HepG2 (cell line): ENCODE measurements at regions not wholly inside any gene's neighbourhood (a gene's known extent, or its start where the extent isn't known, plus 50 kb on each side); places are given as distances from the start of the nearest gene placed in this dataset.

Experiments
- AGO2 ChIP-seq: fragments of 200-400 bp; formaldehyde crosslinking; optimal IDR thresholded peaks from 2 replicates; pipeline ENCODE3; 2017; ENCODE audit warnings: mild to moderate bottlenecking, low read depth, low read length, moderate library complexity
- BCL6 ChIP-seq: IDR thresholded peaks from 2 replicates; pipeline ENCODE4 v1.6.1; 2016; ENCODE audit warnings: missing genetic modification reagents, missing compliant biosample characterization
- CHCHD3 ChIP-seq: sonication (generic); formaldehyde crosslinking; IDR thresholded peaks from 2 replicates; pipeline ENCODE4 v1.8.0; 2022; ENCODE audit warnings: mild to moderate bottlenecking, missing genetic modification reagents, moderate library complexity
- FOXO1 ChIP-seq: sonication (generic); formaldehyde crosslinking; IDR thresholded peaks from 2 replicates; pipeline ENCODE4 v1.4.0; 2020; ENCODE audit warnings: missing genetic modification reagents
- HMG20A ChIP-seq: IDR thresholded peaks from 2 replicates; pipeline ENCODE4 v1.6.1; 2016; ENCODE audit warnings: borderline replicate concordance
- KDM3A ChIP-seq: IDR thresholded peaks from 2 replicates; pipeline ENCODE4 v1.6.1; 2018; ENCODE audit warnings: low read depth, missing compliant biosample characterization
- KDM5A ChIP-seq: fragments of 200-600 bp; sonication (generic); IDR thresholded peaks from 2 replicates; pipeline ENCODE4 v1.7.0; 2018; ENCODE audit warnings: antibody characterized with exemption, mild to moderate bottlenecking, low read length, borderline replicate concordance
- MBD4 ChIP-seq: IDR thresholded peaks from 2 replicates; pipeline ENCODE4 v1.6.1; 2012; ENCODE audit warnings: low read length, inconsistent platforms, borderline replicate concordance
- MED1 ChIP-seq: sonication (generic); formaldehyde crosslinking; IDR thresholded peaks from 2 replicates; pipeline ENCODE4 v1.4.0; 2020; ENCODE audit warnings: missing genetic modification reagents
- TRIM24 ChIP-seq: sonication (generic); formaldehyde crosslinking; IDR thresholded peaks from 2 replicates; pipeline ENCODE4 v1.8.0; 2022; ENCODE audit warnings: mild to moderate bottlenecking, missing genetic modification reagents
- ZNF142 ChIP-seq: sonication (generic); formaldehyde crosslinking; IDR thresholded peaks from 2 replicates; pipeline ENCODE4 v1.4.0; 2020; ENCODE audit warnings: missing genetic modification reagents
- ZNF224 ChIP-seq: sonication (generic); formaldehyde crosslinking; IDR thresholded peaks from 2 replicates; pipeline ENCODE4 v1.5.0; 2020; ENCODE audit warnings: mild to moderate bottlenecking, missing genetic modification reagents
- ZNF280D ChIP-seq: sonication (generic); formaldehyde crosslinking; IDR thresholded peaks from 2 replicates; pipeline ENCODE4 v1.5.1; 2020; ENCODE audit warnings: mild to moderate bottlenecking, missing genetic modification reagents
- ZNF296 ChIP-seq: sonication (generic); formaldehyde crosslinking; conservative IDR thresholded peaks from 2 replicates; pipeline ENCODE4 v1.5.0; 2020; ENCODE audit warnings: mild to moderate bottlenecking, missing genetic modification reagents
- TF ChIP-seq, protein P1 (sequence below): sonication (generic); formaldehyde crosslinking; IDR thresholded peaks from 2 replicates; pipeline ENCODE4 v1.4.0; 2020; ENCODE audit warnings: missing genetic modification reagents, borderline replicate concordance
- TF ChIP-seq, protein P2 (sequence below): sonication (generic); formaldehyde crosslinking; IDR thresholded peaks from 2 replicates; pipeline ENCODE4 v1.5.1; 2020; ENCODE audit warnings: missing genetic modification reagents, mild to moderate bottlenecking, borderline replicate concordance

DNA sequence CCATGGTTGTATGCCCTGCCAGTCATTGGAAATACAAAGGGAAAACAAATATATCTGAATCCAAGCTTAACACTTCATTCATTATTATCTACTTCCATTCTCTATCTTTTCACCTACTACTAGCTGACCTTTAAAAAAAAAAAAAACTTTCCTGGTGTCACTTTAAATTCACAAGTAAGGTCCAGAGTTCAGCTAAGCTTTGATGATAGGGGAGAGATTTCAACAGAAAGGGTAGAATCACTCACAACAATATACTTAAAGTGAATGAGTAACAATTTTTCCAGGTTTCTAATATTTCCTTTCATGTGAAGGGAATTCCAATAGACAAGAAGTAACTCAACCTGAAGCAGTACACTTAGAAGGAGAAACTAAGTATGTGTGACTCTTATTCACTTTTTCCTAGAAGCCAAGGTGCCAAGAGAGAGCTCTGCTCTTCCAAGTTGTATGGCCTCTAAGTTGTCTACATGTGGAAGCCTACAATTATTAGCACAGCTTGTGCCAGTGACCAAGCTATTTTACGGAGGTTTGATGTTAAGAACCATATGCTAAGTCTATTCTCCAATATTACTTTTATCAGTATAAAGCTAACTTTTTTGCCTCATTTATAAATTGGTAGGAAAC is 371.7 kb downstream of the TENT5A start (continued):
- TF ChIP-seq ZNF280D (CRISPR knock-in tag) (no peak), ZNF224 (CRISPR knock-in tag) (no peak), CHCHD3 (CRISPR knock-in tag) (no peak), ZNF296 (CRISPR knock-in tag) (no peak), HMG20A (peak; percentile 63; the same call in 1 of the 2 replicates), KDM3A (no peak), BCL6 (CRISPR knock-in tag) (peak; percentile 49), MBD4 (no peak), TRIM24 (no peak), MED1 (CRISPR knock-in tag) (no peak), KDM5A (no peak), ZNF142 (CRISPR knock-in tag) (no peak), FOXO1 (CRISPR knock-in tag) (no peak), AGO2 (no peak)
- TF ChIP-seq, protein P1, sequence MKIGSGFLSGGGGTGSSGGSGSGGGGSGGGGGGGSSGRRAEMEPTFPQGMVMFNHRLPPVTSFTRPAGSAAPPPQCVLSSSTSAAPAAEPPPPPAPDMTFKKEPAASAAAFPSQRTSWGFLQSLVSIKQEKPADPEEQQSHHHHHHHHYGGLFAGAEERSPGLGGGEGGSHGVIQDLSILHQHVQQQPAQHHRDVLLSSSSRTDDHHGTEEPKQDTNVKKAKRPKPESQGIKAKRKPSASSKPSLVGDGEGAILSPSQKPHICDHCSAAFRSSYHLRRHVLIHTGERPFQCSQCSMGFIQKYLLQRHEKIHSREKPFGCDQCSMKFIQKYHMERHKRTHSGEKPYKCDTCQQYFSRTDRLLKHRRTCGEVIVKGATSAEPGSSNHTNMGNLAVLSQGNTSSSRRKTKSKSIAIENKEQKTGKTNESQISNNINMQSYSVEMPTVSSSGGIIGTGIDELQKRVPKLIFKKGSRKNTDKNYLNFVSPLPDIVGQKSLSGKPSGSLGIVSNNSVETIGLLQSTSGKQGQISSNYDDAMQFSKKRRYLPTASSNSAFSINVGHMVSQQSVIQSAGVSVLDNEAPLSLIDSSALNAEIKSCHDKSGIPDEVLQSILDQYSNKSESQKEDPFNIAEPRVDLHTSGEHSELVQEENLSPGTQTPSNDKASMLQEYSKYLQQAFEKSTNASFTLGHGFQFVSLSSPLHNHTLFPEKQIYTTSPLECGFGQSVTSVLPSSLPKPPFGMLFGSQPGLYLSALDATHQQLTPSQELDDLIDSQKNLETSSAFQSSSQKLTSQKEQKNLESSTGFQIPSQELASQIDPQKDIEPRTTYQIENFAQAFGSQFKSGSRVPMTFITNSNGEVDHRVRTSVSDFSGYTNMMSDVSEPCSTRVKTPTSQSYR (CRISPR knock-in tag): no peak
- TF ChIP-seq, protein P2, sequence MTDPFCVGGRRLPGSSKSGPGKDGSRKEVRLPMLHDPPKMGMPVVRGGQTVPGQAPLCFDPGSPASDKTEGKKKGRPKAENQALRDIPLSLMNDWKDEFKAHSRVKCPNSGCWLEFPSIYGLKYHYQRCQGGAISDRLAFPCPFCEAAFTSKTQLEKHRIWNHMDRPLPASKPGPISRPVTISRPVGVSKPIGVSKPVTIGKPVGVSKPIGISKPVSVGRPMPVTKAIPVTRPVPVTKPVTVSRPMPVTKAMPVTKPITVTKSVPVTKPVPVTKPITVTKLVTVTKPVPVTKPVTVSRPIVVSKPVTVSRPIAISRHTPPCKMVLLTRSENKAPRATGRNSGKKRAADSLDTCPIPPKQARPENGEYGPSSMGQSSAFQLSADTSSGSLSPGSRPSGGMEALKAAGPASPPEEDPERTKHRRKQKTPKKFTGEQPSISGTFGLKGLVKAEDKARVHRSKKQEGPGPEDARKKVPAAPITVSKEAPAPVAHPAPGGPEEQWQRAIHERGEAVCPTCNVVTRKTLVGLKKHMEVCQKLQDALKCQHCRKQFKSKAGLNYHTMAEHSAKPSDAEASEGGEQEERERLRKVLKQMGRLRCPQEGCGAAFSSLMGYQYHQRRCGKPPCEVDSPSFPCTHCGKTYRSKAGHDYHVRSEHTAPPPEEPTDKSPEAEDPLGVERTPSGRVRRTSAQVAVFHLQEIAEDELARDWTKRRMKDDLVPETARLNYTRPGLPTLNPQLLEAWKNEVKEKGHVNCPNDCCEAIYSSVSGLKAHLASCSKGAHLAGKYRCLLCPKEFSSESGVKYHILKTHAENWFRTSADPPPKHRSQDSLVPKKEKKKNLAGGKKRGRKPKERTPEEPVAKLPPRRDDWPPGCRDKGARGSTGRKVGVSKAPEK: no peak
